Esophagus (tissue), 2 donors: ENCODE measurements at regions not wholly inside any gene's neighbourhood (a gene's known extent, or its start where the extent isn't known, plus 50 kb on each side); places are given as distances from the start of the nearest gene placed in this dataset.
"Not testable (repeated sequence)": the region's sequence is repeated elsewhere in the genome, so short reads cannot be mapped to it uniquely, and the experiment has no call there.

Experiments
- H3K27ac ChIP-seq, 2 donors: one replicate each; pipeline ENCODE4 v1.5.1; 2013; ENCODE audit warnings: low read depth in 2 of 2, mild to moderate bottlenecking in 2 of 2, inconsistent platforms in 1 of 2, low read length in 1 of 2, moderate library complexity in 1 of 2
- H3K27me3 ChIP-seq, 2 donors: one replicate each; pipeline ENCODE4 v1.6.1; 2013; ENCODE audit warnings: low read length in 2 of 2, control low read depth in 1 of 2, mild to moderate bottlenecking in 1 of 2; ENCODE audit not compliant: insufficient read depth in 2 of 2, control insufficient read depth in 1 of 2
- H3K36me3 ChIP-seq, 2 donors: one replicate each; pipeline ENCODE4 v1.6.1; 2013; ENCODE audit warnings: low read length in 1 of 2; ENCODE audit not compliant: control insufficient read depth in 2 of 2, insufficient read depth in 2 of 2
- H3K4me1 ChIP-seq, 2 donors: one replicate each; pipeline ENCODE4 v1.6.1; 2013; ENCODE audit warnings: low read length in 1 of 2; ENCODE audit not compliant: control insufficient read depth in 2 of 2, insufficient read depth in 2 of 2
- H3K4me3 ChIP-seq, 2 donors: one replicate each; pipeline ENCODE4 v1.5.1; 2013; ENCODE audit warnings: low read length in 2 of 2, mild to moderate bottlenecking in 2 of 2, low read depth in 1 of 2, moderate library complexity in 1 of 2
- H3K9me3 ChIP-seq, 2 donors: one replicate each; pipeline ENCODE4 v1.6.1; 2013; ENCODE audit warnings: mild to moderate bottlenecking in 2 of 2, low read depth in 1 of 2, low read length in 1 of 2, moderate library complexity in 1 of 2; ENCODE audit not compliant: control insufficient read depth in 2 of 2, insufficient read depth in 1 of 2
- WGBS, 2 donors: extraction: QIAGEN DNeasy Blood & Tissue Kit; methylation state at CpG; one replicate each; pipeline ENCODE4 v1.1.7; 2013; 5-methylcytosine and 5-hydroxymethylcytosine counted together
- donor health status: healthy with polysubstance abuse.
- donor health status: Bipolar disorder and iron deficiency.

DNA sequence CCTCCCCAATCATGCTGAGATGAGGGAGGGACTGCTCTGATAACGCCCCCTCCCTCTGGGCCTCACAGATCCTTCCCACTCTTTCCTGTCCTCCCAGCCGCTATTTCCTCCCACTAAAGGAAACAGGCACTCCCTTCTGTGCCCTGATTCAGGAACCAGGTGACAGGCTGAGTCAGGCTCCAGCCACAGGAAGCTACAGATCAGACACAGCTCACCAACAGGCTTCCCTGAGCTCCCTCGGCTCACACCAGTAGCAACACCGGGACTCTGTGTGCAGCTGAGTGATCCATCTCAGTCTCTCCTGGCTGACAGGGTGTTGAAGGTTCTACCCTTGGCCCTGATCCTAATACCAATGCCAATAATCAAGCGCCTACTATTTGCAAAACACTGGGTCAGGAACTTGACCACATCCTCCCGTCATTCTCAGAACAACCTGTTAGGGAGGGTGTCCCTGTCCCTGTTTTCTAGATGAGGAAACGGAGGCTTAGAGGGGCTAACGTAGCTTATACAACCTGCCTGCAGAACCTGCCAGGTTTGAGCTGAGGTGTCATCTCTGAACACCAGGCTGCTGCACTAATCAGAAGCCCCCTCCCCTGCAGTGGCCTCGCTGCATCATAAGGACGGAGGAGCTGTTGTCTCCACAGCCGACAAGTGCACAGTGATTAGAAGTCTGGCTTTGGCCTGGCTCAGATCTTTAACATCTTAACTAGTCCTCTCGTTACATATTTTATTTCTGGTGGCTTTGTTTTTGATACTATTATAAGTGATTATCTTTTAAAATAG, 126.3 kb downstream of the LRRC37A3 start:
- WGBS, 2 donors: 57 to 61% methylated on average over 11 to 12 of the region's 12 CpGs
- H3K9me3 ChIP-seq: not testable (repeated sequence)
- peak overlapping the region; percentile 59 to 78 for H3K27ac ChIP-seq

DNA sequence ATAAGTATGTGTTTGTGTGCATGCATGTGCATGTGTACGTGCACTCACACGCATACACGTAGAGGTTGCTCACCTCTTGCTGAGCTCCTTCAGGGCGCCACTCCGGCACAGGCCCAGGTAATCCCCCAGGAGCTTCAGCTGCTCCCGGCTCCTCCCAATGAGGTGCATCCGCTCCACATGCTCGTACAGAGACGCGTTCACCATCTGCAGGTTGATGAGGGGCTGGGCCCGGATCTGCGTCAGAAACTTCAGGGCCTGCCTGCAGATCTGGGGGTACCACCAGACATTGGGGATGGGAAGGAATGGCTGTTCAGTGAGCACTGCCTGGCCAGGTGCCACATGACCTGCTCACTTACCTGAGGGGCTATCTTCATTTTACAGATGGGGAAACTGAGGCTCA, 127.0 kb downstream of the LRRC37A3 start:
- not testable (repeated sequence) for H3K36me3 ChIP-seq, H3K4me3 ChIP-seq, H3K9me3 ChIP-seq, H3K4me1 ChIP-seq, H3K27me3 ChIP-seq
- peak overlapping the region in 1 of 2 donors; percentile 78 for H3K27ac ChIP-seq
- 94% methylated on average over 12 of the region's 12 CpGs for WGBS, 2 donors

More for the DNA sequence above, 126.3 kb downstream of the LRRC37A3 start:
- not testable (repeated sequence) for H3K27me3 ChIP-seq, H3K4me3 ChIP-seq, H3K4me1 ChIP-seq
- peaks cover 5 to 12% of the 10 kb centered on the region in 2 donors for H3K36me3 ChIP-seq

DNA sequence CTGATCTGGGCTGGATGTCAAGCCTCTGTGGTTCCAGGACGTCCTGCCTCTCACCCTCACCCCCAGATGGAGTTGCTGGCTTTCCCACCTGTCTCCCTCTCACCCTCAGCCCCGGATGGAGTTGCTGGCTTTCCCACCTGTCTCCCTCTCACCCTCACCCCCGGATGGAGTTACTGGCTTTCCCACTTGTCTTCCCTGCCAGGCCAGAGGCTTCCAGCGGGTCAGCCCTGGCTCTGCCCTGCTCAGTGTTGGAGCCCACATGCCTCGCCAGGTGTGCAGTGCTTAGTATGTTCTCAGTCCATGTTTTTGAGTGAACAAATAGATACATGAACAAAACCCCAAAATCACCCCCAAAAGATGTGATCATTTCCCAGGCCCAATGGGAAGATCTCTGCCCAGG, 127.6 kb downstream of the LRRC37A3 start:
- 75 to 83% methylated on average over 5 of the region's 5 CpGs for WGBS, 2 donors
- peak overlapping the region in 1 of 2 donors; percentile 42 for H3K27ac ChIP-seq
- H3K36me3 ChIP-seq, H3K4me3 ChIP-seq, H3K27me3 ChIP-seq, H3K9me3 ChIP-seq, H3K4me1 ChIP-seq: not testable (repeated sequence)

DNA sequence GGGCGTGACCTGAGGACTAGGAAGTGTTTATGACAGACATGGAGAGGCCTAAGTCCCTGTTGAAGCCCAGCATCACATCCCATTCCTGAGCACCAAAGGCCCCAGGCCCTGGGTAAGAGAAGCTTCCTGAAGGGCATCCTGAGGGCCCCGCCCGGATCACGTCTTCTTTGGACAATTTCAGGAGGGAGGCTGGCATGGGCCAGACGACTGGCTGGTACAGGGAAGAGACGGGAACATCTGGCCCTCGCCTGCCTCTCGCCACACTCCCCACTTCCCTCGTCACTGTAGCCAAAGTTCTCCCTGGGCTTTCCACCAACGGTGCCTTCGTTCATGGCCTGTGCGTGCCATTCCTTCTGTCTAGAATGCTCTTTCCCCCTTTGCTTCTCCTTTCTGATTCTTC, 128.1 kb downstream of the LRRC37A3 start:
- not testable (repeated sequence) for H3K27me3 ChIP-seq, H3K9me3 ChIP-seq, H3K4me3 ChIP-seq, H3K36me3 ChIP-seq, H3K4me1 ChIP-seq, H3K27ac ChIP-seq
- WGBS, 2 donors: 90 to 91% methylated on average over 12 of the region's 12 CpGs

DNA sequence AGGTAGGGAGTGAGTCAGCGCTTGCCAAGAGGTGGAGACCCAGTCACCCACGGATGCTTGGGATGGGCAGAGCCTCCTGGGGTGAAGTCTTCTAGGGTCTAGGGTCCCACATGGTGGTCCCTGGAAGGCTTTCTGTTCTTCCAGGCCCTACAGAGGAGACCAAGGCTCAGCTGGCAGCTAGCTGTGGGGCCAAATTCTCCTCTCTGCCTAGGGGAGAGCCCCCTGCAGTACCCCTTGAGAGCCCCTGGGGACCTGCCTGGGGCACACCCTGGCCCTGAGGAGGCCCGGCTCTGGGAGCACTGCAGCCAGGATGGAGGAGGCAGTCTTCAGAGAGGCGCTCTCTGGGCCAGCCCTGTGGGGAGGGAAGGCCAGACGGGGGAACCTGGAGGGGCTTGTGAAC, 128.6 kb upstream of the SMURF2 start:
- 68 to 78% methylated on average over 4 to 5 of the region's 5 CpGs for WGBS, 2 donors
- peaks cover 0 to 12% of the 10 kb centered on the region in 2 donors for H3K4me1 ChIP-seq

DNA sequence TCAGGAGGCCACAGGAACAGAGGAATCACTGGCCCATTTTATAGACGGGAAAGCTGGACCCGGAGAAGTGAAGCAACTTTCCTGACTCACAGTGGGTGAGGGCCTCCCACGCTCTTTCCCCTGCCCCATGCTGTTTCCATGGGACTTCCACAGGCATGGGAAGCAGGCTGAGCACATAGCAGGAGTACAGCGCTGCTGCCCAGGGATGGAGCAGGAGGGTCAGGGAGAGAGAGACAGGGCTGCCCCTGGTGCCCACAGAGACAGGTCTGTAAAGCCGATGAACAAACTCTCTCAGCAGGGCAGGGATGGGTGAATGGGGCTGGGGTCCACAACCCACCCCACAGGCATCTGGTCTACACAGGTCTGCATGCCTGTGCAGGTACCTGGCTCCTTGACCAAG, 128.1 kb upstream of the SMURF2 start:
- peaks cover 0 to 12% of the 10 kb centered on the region in 2 donors for H3K4me1 ChIP-seq
- 89 to 100% methylated on average over 5 of the region's 5 CpGs for WGBS, 2 donors
- not testable (repeated sequence) for H3K36me3 ChIP-seq

More for the DNA sequence above, 128.6 kb upstream of the SMURF2 start:
- H3K9me3 ChIP-seq, H3K27ac ChIP-seq, H3K27me3 ChIP-seq, H3K36me3 ChIP-seq, H3K4me3 ChIP-seq: not testable (repeated sequence)

DNA sequence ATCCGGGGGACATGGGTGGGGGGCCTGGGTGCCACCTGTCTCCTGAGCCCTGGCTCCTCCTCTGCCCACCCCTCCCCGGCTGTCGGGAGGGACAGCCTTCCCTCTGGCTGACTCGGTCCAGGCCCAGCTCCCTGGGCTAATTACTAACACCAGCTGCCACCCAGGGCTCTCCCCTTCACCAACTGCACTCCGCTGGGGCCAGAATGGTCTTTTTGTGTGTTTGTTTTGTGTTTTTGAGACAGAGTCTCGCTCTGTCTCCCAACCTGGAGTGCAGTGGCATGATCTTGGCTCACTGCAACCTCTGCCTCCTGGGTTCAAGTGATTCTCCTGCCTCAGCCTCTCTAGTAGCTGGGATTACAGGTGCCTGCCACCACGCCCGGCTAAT, 126.9 kb upstream of the SMURF2 start:
- H3K9me3 ChIP-seq, H3K4me3 ChIP-seq, H3K27ac ChIP-seq, H3K4me1 ChIP-seq, H3K27me3 ChIP-seq: not testable (repeated sequence)
- H3K36me3 ChIP-seq: peaks cover 9 to 19% of the 10 kb centered on the region in 2 donors
- 86 to 91% methylated on average over 8 of the region's 8 CpGs for WGBS, 2 donors

More for the DNA sequence above, 128.1 kb upstream of the SMURF2 start:
- H3K27ac ChIP-seq, H3K9me3 ChIP-seq, H3K4me3 ChIP-seq, H3K27me3 ChIP-seq: not testable (repeated sequence)

DNA sequence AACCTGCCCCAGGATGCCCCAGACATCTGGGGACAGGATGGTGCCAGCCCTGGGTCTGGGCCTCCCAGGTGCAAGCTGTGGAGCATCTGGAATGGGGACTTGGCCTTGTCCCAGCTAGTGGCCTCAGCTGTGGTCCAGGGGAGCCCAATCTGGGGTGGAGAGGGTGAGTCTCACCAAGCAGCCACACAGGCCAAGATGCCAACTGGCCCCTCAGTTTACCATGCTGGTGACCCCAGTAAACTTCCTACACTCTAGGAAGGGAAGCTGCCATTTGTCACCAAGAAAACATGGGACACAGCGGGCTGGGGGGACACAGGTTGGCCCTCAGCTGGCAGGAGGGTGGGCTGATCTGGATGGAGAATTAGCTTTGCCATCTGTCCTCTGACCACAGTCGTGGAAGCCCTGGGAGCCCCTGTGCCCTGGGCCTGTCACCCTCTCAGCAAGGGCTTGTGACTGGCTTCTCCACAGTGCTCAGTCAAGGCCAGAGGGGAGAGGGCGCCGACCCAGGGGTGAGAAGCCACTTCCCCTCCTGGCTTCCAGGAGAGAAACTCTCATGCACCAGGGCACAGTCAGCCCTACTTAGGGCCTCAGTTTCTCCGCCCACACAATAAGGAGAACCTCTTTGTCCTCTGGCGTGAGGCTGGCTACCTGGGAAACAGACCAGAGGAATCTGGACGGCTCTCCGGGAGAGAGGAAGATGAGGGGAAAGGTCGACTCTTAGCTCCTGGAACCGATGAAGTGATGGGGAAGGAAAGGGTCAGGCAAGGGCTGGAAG, 126.4 kb upstream of the SMURF2 start:
- Histone ChIP-seq H3K36me3 (peaks cover 9 to 21% of the 10 kb centered on the region in 2 donors), H3K4me1 (peaks cover 0 to 10% of the 10 kb centered on the region in 2 donors)

DNA sequence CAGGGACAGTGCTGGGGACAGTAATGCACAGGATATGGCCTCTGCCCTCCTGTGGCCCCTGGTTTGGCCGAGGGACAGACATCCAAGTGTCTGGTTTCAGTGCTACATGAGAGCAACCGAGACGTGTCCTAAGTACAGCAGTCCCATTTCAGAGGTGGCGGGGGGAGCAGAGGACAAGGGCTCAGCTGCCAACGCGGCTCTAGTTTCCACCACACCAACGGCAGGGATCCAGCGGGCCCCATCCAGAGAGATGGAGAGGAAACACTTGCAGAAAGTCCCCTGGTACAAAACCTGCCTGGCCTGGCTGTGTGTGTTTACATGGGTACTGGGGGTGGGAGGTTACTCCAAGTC, 125.8 kb upstream of the SMURF2 start:
- WGBS, 2 donors: 83 to 85% methylated on average over 8 of the region's 8 CpGs
- H3K36me3 ChIP-seq: peaks cover 9 to 21% of the 10 kb centered on the region in 2 donors
- peak overlapping the region; percentile 37 to 88 for H3K27ac ChIP-seq
- H3K27me3 ChIP-seq: no peaks in the 10 kb centered on the region
- no peak overlapping the region for H3K4me3 ChIP-seq
- peaks cover 0 to 10% of the 10 kb centered on the region in 2 donors for H3K4me1 ChIP-seq
- H3K9me3 ChIP-seq: no peaks in the 10 kb centered on the region

More for the DNA sequence above, 126.4 kb upstream of the SMURF2 start:
- WGBS, 2 donors: 81 to 86% methylated on average over 10 of the region's 10 CpGs
- Histone ChIP-seq H3K27me3 (no peaks in the 10 kb centered on the region), H3K9me3 (no peaks in the 10 kb centered on the region), H3K4me3 (no peak overlapping the region), H3K27ac (peak overlapping the region; percentile 37 to 88)
